Frontal cortex (tissue), 3 donors: ENCODE measurements at regions not wholly inside any gene's neighbourhood (a gene's known extent, or its start where the extent isn't known, plus 50 kb on each side); places are given as distances from the start of the nearest gene placed in this dataset.

Experiments used
- DNase-seq, 2 donors: peaks; one replicate each; pipeline ENCODE4 v3.0.0; 2012; ENCODE audit warnings: low spot score in 2 of 2
- FAIRE-seq: peaks from 2 replicates; lab custom pipeline; 2012; peaks lifted over from hg19 to GRCh38; lab: Jason Lieb, UNC
- donor health status: control.
- donor health status: control.
- donor health status: control.

- DNase-seq: no peak
- no peak for FAIRE-seq
Observed at GRCh38 chr16:27676839-27677238, 126.9 kb downstream of the KATNIP start.

DNA sequence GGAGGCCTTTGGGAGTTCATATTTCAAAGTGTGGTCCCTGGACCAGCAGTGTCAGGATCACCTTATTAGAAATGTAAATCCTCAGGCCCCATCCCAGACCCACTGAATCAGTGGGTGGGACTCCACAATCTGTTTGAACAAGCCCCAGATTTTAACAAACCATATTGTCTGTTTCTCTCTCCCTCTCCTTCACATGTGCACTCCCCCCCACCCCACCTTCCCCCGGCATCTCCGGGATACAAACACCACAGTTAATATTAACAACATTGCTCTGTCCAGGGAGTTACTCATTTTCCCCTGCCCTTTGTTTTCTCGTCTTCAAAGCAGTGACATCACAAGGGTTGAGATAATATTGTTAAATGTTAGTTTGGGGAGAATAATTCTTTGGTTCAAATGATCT lies 127.3 kb downstream of the KATNIP start:
- FAIRE-seq: no peak
- no peak for DNase-seq

DNA sequence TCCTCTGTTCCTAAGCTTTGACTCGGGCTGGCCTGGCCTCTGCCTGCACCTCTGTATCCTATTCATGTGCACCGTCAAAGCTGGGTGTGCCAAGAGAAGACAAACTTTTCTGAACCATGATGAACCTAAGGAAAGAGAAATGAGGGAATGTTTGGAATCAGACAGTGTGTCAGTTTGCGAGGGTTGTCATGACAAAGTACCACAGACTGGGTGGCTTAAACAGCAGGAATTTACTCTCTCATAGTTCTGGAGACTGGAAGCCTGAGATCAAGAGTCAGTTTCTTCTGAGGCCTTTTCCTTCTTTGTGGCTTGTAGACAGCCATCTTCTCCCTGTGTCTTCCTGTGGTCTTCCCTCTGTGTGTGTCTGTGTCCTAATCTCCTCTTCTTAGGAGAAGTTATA lies 129.0 kb downstream of the KATNIP start:
- no peak for DNase-seq

GRCh38 chr16:27679899-27680298 lies 130.0 kb downstream of the KATNIP start:
- DNase-seq: no peak
- no peak for FAIRE-seq

More for the DNA sequence above, 129.0 kb downstream of the KATNIP start:
- no peak for FAIRE-seq

DNA sequence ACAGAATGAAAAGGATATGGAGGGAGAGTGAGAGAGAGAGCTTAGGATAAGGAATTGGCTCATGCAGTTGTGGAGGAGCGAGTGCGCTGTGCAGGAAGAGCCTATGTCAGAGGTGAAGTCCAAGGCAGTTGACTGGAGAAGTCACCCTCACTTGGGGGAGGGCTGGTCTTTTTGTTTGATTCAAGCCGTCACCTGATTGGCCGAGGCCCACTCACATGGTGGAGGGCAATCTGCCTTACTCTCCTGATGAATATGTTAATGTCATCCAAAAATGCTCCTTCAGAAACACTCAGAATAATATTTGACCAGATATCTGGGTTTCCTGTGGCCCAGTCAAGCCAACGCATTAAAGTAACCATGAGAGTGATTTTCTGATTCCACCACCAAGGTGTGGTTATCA lies 131.7 kb downstream of the KATNIP start:
- FAIRE-seq (no peak), DNase-seq (no peak)

GRCh38 chr16:27684047-27684446 lies 134.1 kb downstream of the KATNIP start:
- no peak for FAIRE-seq

GRCh38 chr16:27685807-27686206 lies 135.9 kb downstream of the KATNIP start:
- FAIRE-seq (no peak), DNase-seq (no peak)

More at GRCh38 chr16:27684047-27684446, 134.1 kb downstream of the KATNIP start:
- no peak for DNase-seq

- DNase-seq (no peak), FAIRE-seq (no peak)
Observed at GRCh38 chr16:27686926-27687325, 137.0 kb downstream of the KATNIP start.

DNA sequence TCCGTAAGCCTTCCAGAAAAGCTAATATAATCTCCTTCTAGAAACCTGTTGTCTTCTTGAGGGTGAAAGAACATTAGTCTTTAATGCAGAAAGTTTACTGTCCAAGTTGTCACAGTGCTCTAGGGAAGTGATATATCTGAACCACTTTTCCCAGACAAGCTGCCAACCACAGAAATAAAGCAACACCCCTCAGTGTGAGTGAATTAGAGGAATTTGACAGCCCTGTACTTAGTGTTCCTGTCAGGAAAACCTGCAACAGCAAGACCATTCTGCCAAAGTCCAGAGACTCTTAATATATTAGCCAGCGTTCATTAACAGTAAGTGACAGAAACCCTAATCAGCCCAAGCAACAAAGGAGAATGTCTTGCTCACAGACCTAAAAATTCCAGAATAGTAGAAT lies 137.7 kb downstream of the KATNIP start:
- DNase-seq (no peak), FAIRE-seq (no peak)

DNA sequence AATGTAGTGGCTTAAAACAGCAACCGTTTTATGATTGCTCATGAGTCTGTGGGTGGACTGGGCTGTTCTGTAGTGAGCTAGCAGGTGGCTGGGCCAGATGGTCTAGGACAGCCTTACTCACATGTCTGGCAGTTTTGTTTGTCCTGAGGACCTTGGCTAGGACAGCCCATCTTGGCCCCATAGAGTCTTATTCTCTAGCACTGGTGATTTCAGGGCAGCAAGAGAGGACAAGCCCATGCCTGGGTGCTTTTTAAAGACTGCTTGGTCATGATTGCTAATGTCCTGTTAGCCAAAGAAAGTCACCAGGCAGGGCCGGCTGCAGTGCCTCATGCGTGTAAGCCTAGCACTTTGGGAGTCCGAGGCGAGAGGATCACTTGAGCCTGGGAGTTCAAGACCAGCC lies 139.8 kb downstream of the KATNIP start:
- no peak for DNase-seq

DNA sequence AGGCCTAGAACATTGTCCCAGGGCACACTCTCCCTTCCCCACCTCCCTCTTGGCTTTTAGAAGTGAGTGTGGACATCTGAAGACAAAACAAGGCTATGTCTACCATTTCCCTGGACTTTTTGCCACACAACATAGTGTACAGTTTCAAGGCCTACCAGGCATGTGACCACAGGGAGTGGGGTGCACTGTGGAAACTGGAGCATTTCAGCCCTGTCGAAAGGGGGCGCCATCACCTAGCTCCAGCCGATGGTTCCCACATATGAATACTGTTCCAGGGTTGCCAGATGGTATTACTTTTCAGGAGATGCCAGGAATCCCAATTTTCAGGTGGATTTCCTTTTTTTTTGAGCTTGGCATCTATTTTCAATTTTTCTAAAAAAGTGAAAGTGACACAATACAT lies 140.7 kb downstream of the KATNIP start:
- DNase-seq: no peak
- FAIRE-seq: no peak

More for the DNA sequence above, 139.8 kb downstream of the KATNIP start:
- no peak for FAIRE-seq

DNA sequence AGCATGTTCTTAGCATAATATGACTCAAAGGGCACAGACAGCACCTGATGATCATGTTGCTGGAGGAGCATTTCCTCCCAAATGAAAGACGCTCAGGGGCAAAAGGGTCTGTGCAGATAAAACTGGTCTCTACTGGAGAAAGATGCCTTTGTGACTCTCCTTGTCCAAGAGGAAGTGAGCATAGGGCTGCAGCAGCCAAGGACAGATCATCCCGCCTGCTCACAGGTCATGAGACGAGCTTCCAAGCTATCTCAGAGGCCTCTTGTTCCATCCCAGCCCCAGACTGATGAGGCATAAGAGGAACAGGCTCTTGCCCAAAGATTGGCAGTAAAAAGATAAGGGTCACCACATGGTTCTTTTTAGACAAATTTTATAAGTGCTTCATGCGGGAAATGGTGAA lies 141.8 kb downstream of the KATNIP start:
- DNase-seq (no peak), FAIRE-seq (no peak)

GRCh38 chr16:27692576-27692975 lies 142.6 kb downstream of the KATNIP start:
- no peak for FAIRE-seq
- DNase-seq: no peak

- no peak for FAIRE-seq
- DNase-seq: no peak
Observed at GRCh38 chr16:27695161-27695560, 145.2 kb downstream of the KATNIP start.

DNA sequence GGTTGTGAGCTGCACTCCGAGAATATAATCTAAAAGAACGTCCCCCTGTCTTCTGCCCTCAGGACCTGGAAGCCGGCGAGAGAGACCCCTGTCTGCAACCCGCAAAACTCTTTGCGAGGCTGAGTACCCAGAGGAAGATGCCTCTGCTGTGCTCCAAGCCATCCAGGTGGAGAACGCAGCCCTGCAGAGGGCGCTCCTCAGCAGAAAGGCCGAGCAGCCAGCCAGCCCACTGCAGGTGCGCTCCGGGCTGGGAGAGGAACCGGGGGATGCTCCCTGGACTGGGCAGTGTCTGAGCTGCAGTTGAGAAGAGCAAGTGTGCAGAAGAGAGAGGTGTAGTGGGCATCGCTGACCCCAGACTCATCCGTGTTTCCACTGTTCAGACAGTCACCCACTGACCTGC lies 148.3 kb downstream of the KATNIP start:
- FAIRE-seq: no peak
- DNase-seq: no peak

DNA sequence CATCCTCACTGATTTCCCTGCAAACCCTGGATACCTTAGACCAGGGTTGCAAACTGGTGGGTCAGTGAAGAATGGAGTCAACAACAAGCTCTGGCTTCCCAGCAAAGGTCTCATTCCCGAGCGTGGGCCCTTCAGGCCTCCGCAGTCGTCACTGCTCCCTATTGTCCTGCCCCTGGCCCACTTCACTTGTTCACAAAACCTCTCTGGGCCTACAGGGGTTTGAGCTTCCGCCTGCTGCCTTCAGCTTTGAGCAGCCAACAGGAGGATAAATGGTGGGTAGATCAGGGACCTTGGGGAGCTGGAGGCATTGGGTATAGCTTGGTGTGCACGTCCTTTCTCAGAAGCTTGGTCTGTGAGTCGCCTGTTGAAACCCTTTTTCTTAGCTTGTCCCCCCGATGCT lies 148.8 kb downstream of the KATNIP start:
- DNase-seq (no peak), FAIRE-seq (no peak)

DNA sequence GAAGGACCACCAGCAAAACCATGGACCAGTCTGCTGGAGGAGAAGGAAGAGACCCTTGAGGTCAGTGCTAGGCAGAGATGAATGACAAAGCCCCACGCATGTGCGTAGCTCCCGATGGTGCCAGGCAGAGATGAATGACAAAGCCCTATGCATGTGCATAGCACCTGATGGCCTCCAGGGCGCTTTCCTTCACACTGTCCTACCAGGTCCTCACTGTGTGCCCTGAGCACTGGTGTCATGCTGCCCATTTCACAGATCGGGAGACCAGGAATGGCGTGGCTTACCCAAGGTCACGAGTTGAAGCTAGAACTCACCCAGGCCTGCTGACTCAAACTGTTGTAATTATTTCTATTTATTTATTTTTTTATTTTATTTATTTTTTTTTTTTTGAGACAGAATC lies 149.6 kb downstream of the KATNIP start:
- FAIRE-seq (no peak), DNase-seq (no peak)

GRCh38 chr16:27700304-27700995 lies 150.5 kb downstream of the KATNIP start:
- FAIRE-seq: no peak

GRCh38 chr16:27701381-27701780 lies 151.4 kb downstream of the KATNIP start:
- no peak for DNase-seq
- no peak for FAIRE-seq

More at GRCh38 chr16:27700304-27700995, 150.5 kb downstream of the KATNIP start:
- no peak for DNase-seq

GRCh38 chr16:27703121-27703520 lies 153.2 kb downstream of the KATNIP start:
- no peak for DNase-seq
- no peak for FAIRE-seq

GRCh38 chr16:27703545-27703944 lies 153.6 kb downstream of the KATNIP start:
- DNase-seq (no peak), FAIRE-seq (no peak)

DNA sequence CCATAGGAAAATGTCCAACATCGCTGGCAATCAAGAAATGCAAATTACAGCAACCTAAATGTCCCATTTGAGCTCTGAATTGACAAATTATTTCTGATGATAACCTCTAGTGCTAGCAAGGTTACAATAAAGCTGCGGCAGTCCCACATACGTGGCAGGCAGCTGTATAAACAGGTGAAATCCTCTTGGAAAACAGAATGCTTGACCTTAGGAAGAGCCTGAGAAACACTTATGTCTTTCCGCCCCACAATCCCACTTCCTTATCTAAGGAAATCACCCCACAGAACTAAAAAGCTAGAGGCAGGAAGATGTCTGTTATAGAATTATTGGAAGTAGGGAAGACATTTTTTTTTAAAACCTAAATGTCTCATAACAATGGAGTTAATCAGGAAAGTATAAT lies 154.3 kb downstream of the KATNIP start:
- no peak for DNase-seq
- no peak for FAIRE-seq
